ENCODE measurements at regions not wholly inside any gene's neighbourhood (a gene's known extent, or its start where the extent isn't known, plus 50 kb on each side); places are given as distances from the start of the nearest gene placed in this dataset.
A peak's percentile ranks its signal among the peaks of the same experiment; 100 is the strongest.

DNA sequence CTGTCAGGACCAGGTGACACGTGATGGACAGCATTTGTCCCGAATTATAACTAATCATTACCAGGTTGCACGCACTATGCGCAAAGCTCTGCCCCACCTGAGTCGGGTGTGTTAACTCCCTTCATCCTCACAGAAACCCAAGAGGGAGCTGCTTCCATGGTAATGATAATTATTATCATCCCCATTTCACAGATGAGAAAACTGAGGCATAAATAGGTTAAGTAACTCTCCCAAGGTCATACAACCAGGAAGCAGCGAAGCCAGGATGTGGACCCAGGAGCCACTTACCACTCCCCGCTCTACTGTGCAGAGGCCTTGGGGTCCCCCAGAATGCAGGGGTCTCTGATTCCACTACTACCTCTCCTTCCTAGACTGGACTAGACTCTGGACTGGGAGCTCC, 76.7 kb upstream of the TARDBP start:
- CTCF ChIA-PET, result interaction anchor here (1.2 kb wide), 1 partner anchor 24 kb away, joined by 3 read pairs; no protein-coding TSS in a partner anchor
- Histone ChIP-seq H3K36me3 (ENCODE audit: control insufficient read depth in 4 of 4, insufficient read depth in 4 of 4, low read length in 3 of 4) (no peaks in the 10 kb centered on the region), H3K27me3 (replicated peaks in 2 of 5; ENCODE audit: control insufficient read depth in 4 of 5, insufficient read depth in 5 of 5, low read length in 4 of 5) (no peaks in the 10 kb centered on the region), H3K4me1 (ENCODE audit: control extremely low read depth in 1 of 4, control insufficient read depth in 4 of 4, insufficient read depth in 4 of 4, low read length in 3 of 4) (peaks cover 0 to 24% (median 16%) of the 10 kb centered on the region in 4 experiments), H3K9me3 (ENCODE audit: control extremely low read depth in 1 of 5, control insufficient read depth in 4 of 5, insufficient read depth in 2 of 5, low read depth in 1 of 5, low read length in 4 of 5) (no peaks in the 10 kb centered on the region), H3K4me3 (ENCODE audit: control insufficient read depth in 1 of 7, extremely low read depth in 1 of 7, insufficient read depth in 4 of 7, low read depth in 2 of 7, low read length in 6 of 7) (no peak overlapping the region), H3K27ac (ENCODE audit: insufficient read depth in 1 of 2, low read depth in 1 of 2, low read length in 2 of 2, poor library complexity in 1 of 2, severe bottlenecking in 2 of 2) (no peak overlapping the region)
- no peak for DNase-seq
- WGBS (ENCODE audit: insufficient coverage), result 100% methylated on average over 4 of the region's 7 CpGs
- POLR2A ChIA-PET, result no interaction called here

DNA sequence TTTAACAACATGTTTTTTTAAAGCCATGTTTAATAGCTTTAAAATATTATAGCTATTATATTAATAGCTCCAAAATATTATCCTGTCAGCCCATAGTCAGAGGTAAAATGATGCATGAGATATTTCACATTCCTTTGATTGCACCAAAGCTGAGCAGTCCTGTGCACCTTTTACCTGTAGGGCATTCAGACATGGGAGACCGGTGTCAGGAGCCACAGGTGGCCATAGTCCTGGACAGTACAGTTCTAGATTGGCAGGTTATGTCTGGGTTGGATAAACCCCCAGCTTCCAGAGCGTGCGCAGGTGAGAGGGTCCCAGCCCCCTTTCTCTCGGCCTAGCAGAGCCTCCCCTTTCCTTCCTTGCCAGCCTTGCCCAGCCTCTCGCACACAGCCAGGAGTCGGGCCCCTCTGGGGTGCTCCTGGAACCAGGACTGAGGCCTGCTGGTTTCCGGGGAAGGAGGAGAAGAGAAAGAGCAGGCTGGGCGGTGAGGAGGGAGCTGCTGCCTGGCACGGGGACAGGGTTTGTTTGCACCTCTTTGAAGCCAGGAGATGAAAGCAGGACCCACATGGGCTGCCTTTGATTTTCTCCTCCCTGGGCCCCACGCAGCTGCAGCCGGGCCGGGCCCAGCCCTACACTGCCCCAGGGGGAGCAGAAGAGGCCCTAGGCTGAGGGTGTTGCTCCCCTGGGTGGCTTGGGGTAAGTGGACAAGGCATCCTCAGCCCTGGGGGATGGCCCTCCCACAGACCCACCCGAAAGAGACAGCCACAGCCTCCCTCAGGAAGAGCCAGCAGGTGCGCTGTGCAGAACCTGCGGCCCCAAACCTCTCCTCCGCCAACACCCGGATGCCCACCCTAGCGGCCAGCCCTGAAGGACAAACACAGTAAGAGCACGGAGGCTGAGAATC, 75.2 kb upstream of the TARDBP start:
- CTCF ChIA-PET, result no interaction called here
- POLR2A ChIA-PET, result no interaction called here
- H3K36me3 ChIP-seq (ENCODE audit: control insufficient read depth in 4 of 4, insufficient read depth in 4 of 4, low read length in 3 of 4), result no peaks in the 10 kb centered on the region

DNA sequence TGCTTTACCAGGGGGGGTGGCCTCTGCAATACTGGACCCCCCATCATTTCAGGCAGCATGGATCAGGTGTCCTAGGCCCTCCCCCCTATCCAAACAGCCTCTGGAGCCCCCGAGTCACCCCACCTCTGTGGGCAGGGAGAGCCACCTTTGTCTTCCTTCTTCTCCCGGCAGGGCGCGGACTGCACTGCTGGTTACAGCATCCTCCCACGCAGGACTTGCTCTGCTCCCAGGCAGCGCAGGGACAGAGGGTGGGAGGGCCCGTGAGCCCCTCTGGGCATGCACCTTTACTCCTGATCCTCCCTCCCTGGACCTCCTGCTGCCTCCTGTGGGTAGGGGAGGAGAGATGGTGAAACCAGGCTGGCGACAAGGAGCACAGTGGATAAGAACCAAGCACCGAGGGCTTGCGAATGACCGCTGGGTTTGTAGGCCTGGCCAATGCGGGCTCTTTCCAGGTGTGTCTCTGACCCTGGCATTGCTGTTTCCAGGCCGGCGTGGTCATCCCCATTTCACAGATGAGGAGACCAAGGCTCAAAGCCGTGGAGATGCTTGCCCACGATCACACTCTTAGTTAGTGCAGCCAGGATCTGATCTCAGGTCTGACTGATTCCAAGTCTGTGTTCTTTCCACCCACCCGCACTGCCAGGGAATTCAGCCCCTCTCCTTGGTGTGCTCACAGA, 73.6 kb upstream of the TARDBP start:
- Histone ChIP-seq H3K9me3 (ENCODE audit: control extremely low read depth in 1 of 5, control insufficient read depth in 4 of 5, insufficient read depth in 2 of 5, low read depth in 1 of 5, low read length in 4 of 5) (no peaks in the 10 kb centered on the region), H3K4me1 (ENCODE audit: control extremely low read depth in 1 of 4, control insufficient read depth in 4 of 4, insufficient read depth in 4 of 4, low read length in 3 of 4) (peaks cover 0 to 34% (median 24%) of the 10 kb centered on the region in 4 experiments), H3K36me3 (ENCODE audit: control insufficient read depth in 4 of 4, insufficient read depth in 4 of 4, low read length in 3 of 4) (no peaks in the 10 kb centered on the region), H3K4me3 (ENCODE audit: control insufficient read depth in 1 of 7, extremely low read depth in 1 of 7, insufficient read depth in 4 of 7, low read depth in 2 of 7, low read length in 6 of 7) (no peak overlapping the region), H3K27ac (ENCODE audit: insufficient read depth in 1 of 2, low read depth in 1 of 2, low read length in 2 of 2, poor library complexity in 1 of 2, severe bottlenecking in 2 of 2) (no peak overlapping the region), H3K27me3 (replicated peaks in 2 of 5; ENCODE audit: control insufficient read depth in 4 of 5, insufficient read depth in 5 of 5, low read length in 4 of 5) (peaks cover 0 to 7% (median 0%) of the 10 kb centered on the region in 5 experiments)
- ChIA-PET POLR2A (no interaction called here), CTCF (interaction anchor here (0.6 kb wide), 1 partner anchor 38 kb away, joined by 4 read pairs; no protein-coding TSS in a partner anchor)
- WGBS (ENCODE audit: insufficient coverage), result 99% methylated on average over 9 of the region's 17 CpGs
- DNase-seq, result no peak

More for the DNA sequence above, 75.2 kb upstream of the TARDBP start:
- no peaks in the 10 kb centered on the region for H3K27me3 ChIP-seq (replicated peaks in 2 of 5; ENCODE audit: control insufficient read depth in 4 of 5, insufficient read depth in 5 of 5, low read length in 4 of 5)
- H3K27ac ChIP-seq (ENCODE audit: insufficient read depth in 1 of 2, low read depth in 1 of 2, low read length in 2 of 2, poor library complexity in 1 of 2, severe bottlenecking in 2 of 2), result no peak overlapping the region
- H3K4me1 ChIP-seq (ENCODE audit: control extremely low read depth in 1 of 4, control insufficient read depth in 4 of 4, insufficient read depth in 4 of 4, low read length in 3 of 4), result peaks cover 0 to 32% (median 23%) of the 10 kb centered on the region in 4 experiments
- no peaks in the 10 kb centered on the region for H3K9me3 ChIP-seq (ENCODE audit: control extremely low read depth in 1 of 5, control insufficient read depth in 4 of 5, insufficient read depth in 2 of 5, low read depth in 1 of 5, low read length in 4 of 5)
- no peak overlapping the region for H3K4me3 ChIP-seq (ENCODE audit: control insufficient read depth in 1 of 7, extremely low read depth in 1 of 7, insufficient read depth in 4 of 7, low read depth in 2 of 7, low read length in 6 of 7)
- WGBS (ENCODE audit: insufficient coverage), result 93% methylated on average over 14 of the region's 19 CpGs
- no peak for DNase-seq

DNA sequence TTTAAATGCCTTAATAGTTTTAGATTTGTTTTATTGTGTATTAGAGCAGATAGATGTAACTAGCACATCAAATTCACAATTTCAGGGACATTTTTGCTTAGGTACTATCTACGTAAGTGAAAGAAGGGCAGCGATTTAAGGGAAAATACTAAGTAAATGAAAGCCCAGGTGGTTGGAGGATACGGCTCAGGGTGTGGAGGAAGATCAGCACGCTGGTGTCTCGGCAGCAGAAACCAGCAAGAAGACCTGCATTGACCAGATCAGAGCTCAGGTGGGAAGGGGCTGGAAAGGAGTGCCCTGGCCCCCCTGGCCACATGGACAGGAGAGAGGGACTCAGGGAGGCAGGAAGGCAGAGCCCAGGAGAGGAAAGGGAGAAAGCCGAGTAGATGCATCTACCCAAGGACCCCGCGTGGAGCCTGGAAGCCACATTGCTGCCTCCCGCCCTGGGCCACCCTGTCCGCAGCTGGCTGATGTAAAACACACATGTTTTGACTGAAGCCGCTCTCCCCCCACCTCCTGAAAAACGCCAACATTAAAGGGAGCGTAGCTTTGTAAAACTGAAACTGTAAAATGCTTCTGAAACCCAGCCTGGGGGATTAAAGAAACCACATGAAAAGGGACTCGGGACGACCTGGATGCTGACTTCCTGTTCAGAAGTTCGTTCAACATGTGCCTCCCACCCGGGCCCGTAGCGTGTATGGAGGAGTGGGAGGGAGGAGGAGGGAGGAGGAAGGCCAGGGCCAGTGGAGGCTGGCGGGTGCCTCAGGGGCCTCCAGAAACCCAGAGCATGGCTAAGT, 72.6 kb upstream of the TARDBP start:
- Histone ChIP-seq H3K9me3 (ENCODE audit: control extremely low read depth in 1 of 5, control insufficient read depth in 4 of 5, insufficient read depth in 2 of 5, low read depth in 1 of 5, low read length in 4 of 5) (no peaks in the 10 kb centered on the region), H3K4me3 (ENCODE audit: control insufficient read depth in 1 of 7, extremely low read depth in 1 of 7, insufficient read depth in 4 of 7, low read depth in 2 of 7, low read length in 6 of 7) (peak overlapping the region in 3 of 7 experiments; percentile 29 to 65 (median 35)), H3K27me3 (replicated peaks in 2 of 5; ENCODE audit: control insufficient read depth in 4 of 5, insufficient read depth in 5 of 5, low read length in 4 of 5) (peaks cover 0 to 7% (median 2%) of the 10 kb centered on the region in 5 experiments), H3K36me3 (ENCODE audit: control insufficient read depth in 4 of 4, insufficient read depth in 4 of 4, low read length in 3 of 4) (no peaks in the 10 kb centered on the region), H3K27ac (ENCODE audit: insufficient read depth in 1 of 2, low read depth in 1 of 2, low read length in 2 of 2, poor library complexity in 1 of 2, severe bottlenecking in 2 of 2) (no peak overlapping the region), H3K4me1 (ENCODE audit: control extremely low read depth in 1 of 4, control insufficient read depth in 4 of 4, insufficient read depth in 4 of 4, low read length in 3 of 4) (peaks cover 0 to 40% (median 32%) of the 10 kb centered on the region in 4 experiments)
- CTCF ChIA-PET, result interaction anchor here (1.0 to 1.3 kb wide), 3 partner anchors 23 to 444 kb away, joined by 3 read pairs; no protein-coding TSS in a partner anchor
- WGBS (ENCODE audit: insufficient coverage), result 25% methylated on average over 17 of the region's 20 CpGs
- POLR2A ChIA-PET, result no interaction called here
- peak in 2 of 3 donors; percentile 55 to 56 for DNase-seq

DNA sequence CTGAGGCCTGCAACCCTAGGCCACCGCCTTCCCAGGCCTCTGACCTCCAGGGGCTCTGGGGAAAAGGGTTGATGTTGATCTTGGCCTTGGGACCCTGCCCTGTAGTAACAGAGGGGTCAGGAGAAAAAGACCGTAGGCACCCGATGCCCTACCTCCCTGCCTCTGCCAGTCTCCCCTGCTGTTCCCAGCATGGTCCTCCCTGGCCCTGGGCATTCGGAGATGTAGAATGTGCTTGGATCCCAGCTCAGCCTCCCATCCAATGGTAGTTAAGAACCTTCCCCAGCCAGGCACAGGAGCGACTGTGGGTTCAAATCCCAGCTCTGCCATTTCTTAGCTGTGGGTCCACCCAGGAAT, 72.0 kb upstream of the TARDBP start:
- Histone ChIP-seq H3K9me3 (ENCODE audit: control extremely low read depth in 1 of 5, control insufficient read depth in 4 of 5, insufficient read depth in 2 of 5, low read depth in 1 of 5, low read length in 4 of 5) (no peaks in the 10 kb centered on the region), H3K27ac (ENCODE audit: insufficient read depth in 1 of 2, low read depth in 1 of 2, low read length in 2 of 2, poor library complexity in 1 of 2, severe bottlenecking in 2 of 2) (no peak overlapping the region), H3K4me3 (ENCODE audit: control insufficient read depth in 1 of 7, extremely low read depth in 1 of 7, insufficient read depth in 4 of 7, low read depth in 2 of 7, low read length in 6 of 7) (peak overlapping the region in 3 of 7 experiments; percentile 29 to 65 (median 35)), H3K36me3 (ENCODE audit: control insufficient read depth in 4 of 4, insufficient read depth in 4 of 4, low read length in 3 of 4) (no peaks in the 10 kb centered on the region), H3K27me3 (replicated peaks in 2 of 5; ENCODE audit: control insufficient read depth in 4 of 5, insufficient read depth in 5 of 5, low read length in 4 of 5) (peaks cover 0 to 7% (median 2%) of the 10 kb centered on the region in 5 experiments), H3K4me1 (ENCODE audit: control extremely low read depth in 1 of 4, control insufficient read depth in 4 of 4, insufficient read depth in 4 of 4, low read length in 3 of 4) (peaks cover 0 to 40% (median 32%) of the 10 kb centered on the region in 4 experiments)
- ChIA-PET POLR2A (interaction anchor here (0.6 kb wide), 1 partner anchor 74 kb away, joined by 3 read pairs; no protein-coding TSS in a partner anchor), CTCF (interaction anchor here (1.0 to 1.3 kb wide), 3 partner anchors 23 to 445 kb away, joined by 3 read pairs; no protein-coding TSS in a partner anchor)
- no peak for DNase-seq
- WGBS (ENCODE audit: insufficient coverage), result 100% methylated on average over 3 of the region's 5 CpGs

DNA sequence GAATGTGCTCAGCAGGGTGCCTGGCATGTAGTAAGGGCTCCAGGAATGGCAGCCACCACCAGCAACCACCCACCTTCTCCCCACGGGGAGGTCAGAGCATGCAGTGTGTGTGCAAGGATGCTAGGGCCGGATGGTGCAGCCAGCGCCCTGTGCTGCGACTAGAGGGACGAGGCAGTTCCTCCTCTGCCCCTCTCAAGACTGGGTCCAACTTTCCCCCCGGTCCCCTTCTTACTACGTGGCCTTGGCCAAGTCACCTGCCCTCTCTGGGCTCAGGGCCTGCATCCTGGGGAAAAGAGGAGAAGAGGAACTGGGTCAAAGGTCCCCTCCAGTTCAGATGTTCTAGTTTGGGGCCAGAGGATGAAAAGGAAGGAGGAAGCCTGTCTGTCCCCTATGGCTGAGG, 71.6 kb upstream of the TARDBP start:
- 90% methylated on average over 2 of the region's 7 CpGs for WGBS (ENCODE audit: insufficient coverage)
- H3K27me3 ChIP-seq (replicated peaks in 2 of 5; ENCODE audit: control insufficient read depth in 4 of 5, insufficient read depth in 5 of 5, low read length in 4 of 5), result peaks cover 0 to 7% (median 2%) of the 10 kb centered on the region in 5 experiments
- H3K36me3 ChIP-seq (ENCODE audit: control insufficient read depth in 4 of 4, insufficient read depth in 4 of 4, low read length in 3 of 4), result no peaks in the 10 kb centered on the region
- H3K9me3 ChIP-seq (ENCODE audit: control extremely low read depth in 1 of 5, control insufficient read depth in 4 of 5, insufficient read depth in 2 of 5, low read depth in 1 of 5, low read length in 4 of 5), result no peaks in the 10 kb centered on the region
- no peak for DNase-seq
- CTCF ChIA-PET, result interaction anchor here (1.0 to 1.1 kb wide), 2 partner anchors 427 to 445 kb away, joined by 3 read pairs; no protein-coding TSS in a partner anchor
- peaks cover 0 to 40% (median 32%) of the 10 kb centered on the region in 4 experiments for H3K4me1 ChIP-seq (ENCODE audit: control extremely low read depth in 1 of 4, control insufficient read depth in 4 of 4, insufficient read depth in 4 of 4, low read length in 3 of 4)
- H3K27ac ChIP-seq (ENCODE audit: insufficient read depth in 1 of 2, low read depth in 1 of 2, low read length in 2 of 2, poor library complexity in 1 of 2, severe bottlenecking in 2 of 2), result no peak overlapping the region
- POLR2A ChIA-PET, result interaction anchor here (0.6 kb wide), 1 partner anchor 74 kb away, joined by 3 read pairs; no protein-coding TSS in a partner anchor
- H3K4me3 ChIP-seq (ENCODE audit: control insufficient read depth in 1 of 7, extremely low read depth in 1 of 7, insufficient read depth in 4 of 7, low read depth in 2 of 7, low read length in 6 of 7), result no peak overlapping the region
